Thymus (tissue), 11 donors: ENCODE measurements at regions not wholly inside any gene's neighbourhood (a gene's known extent, or its start where the extent isn't known, plus 50 kb on each side); places are given as distances from the start of the nearest gene placed in this dataset.

Experiments
- DNase-seq, 9 donors: peaks; one replicate each; pipeline ENCODE4 v3.0.0-alpha.2; 2013; ENCODE audit warnings: low spot score in 9 of 9, low read depth in 6 of 9, missing footprints in 1 of 9
- H3K27ac ChIP-seq, 2 donors: one replicate each; pipeline ENCODE4 v1.5.1; 2013; ENCODE audit warnings: control low read depth in 1 of 2, low read depth in 1 of 2, low read length in 1 of 2, mild to moderate bottlenecking in 1 of 2, moderate library complexity in 1 of 2
- H3K27me3 ChIP-seq, 2 donors: one replicate each; pipeline ENCODE4 v1.5.1; 2013; ENCODE audit warnings: low read length in 1 of 2; ENCODE audit not compliant: control insufficient read depth in 2 of 2, insufficient read depth in 1 of 2
- H3K36me3 ChIP-seq, 2 donors: one replicate each; pipeline ENCODE4 v1.5.1; 2013; ENCODE audit warnings: low read length in 1 of 2, mild to moderate bottlenecking in 1 of 2, moderate library complexity in 1 of 2; ENCODE audit not compliant: control insufficient read depth in 2 of 2, insufficient read depth in 2 of 2
- H3K4me1 ChIP-seq, 2 donors: one replicate each; pipeline ENCODE4 v1.5.1; 2013; ENCODE audit warnings: low read length in 2 of 2; ENCODE audit not compliant: control insufficient read depth in 2 of 2, insufficient read depth in 2 of 2
- H3K4me3 ChIP-seq, 2 donors: one replicate each; pipeline ENCODE4 v1.5.1; 2013; ENCODE audit warnings: low read length in 2 of 2, control low read depth in 1 of 2, mild to moderate bottlenecking in 1 of 2
- H3K9me3 ChIP-seq, 2 donors: one replicate each; pipeline ENCODE4 v1.5.1; 2013; ENCODE audit warnings: low read length in 1 of 2, mild to moderate bottlenecking in 1 of 2; ENCODE audit not compliant: control insufficient read depth in 2 of 2, insufficient read depth in 1 of 2
- WGBS: extraction: QIAGEN DNeasy Blood & Tissue Kit; methylation state at CpG from one replicate; pipeline ENCODE4 v1.1.7; 2013; 5-methylcytosine and 5-hydroxymethylcytosine counted together
- donor health status: healthy.

- Histone ChIP-seq H3K9me3 (peaks cover 0 to 2% of the 10 kb centered on the region in 2 donors), H3K27me3 (no peaks in the 10 kb centered on the region), H3K36me3 (no peaks in the 10 kb centered on the region), H3K4me3 (no peak overlapping the region), H3K4me1 (no peaks in the 10 kb centered on the region), H3K27ac (no peak overlapping the region)
- WGBS, result 89% methylated on average over 3 of the region's 3 CpGs
- DNase-seq, result no peak
Measured at GRCh38 chr7:15764010-15764409, 77.5 kb upstream of the MEOX2 start.

GRCh38 chr7:15757041-15758000 is 70.8 kb upstream of the MEOX2 start:
- WGBS, result 69% methylated on average over 3 of the region's 3 CpGs
- no peak for DNase-seq

GRCh38 chr7:15755061-15755460 is 68.6 kb upstream of the MEOX2 start:
- no peak for DNase-seq
- H3K27me3 ChIP-seq, result no peaks in the 10 kb centered on the region
- H3K4me1 ChIP-seq, result no peaks in the 10 kb centered on the region
- no peaks in the 10 kb centered on the region for H3K9me3 ChIP-seq
- no peak overlapping the region for H3K27ac ChIP-seq
- no peak overlapping the region for H3K4me3 ChIP-seq
- WGBS, result 91% methylated on average over 2 of the region's 2 CpGs
- H3K36me3 ChIP-seq, result no peaks in the 10 kb centered on the region

More at GRCh38 chr7:15757041-15758000, 70.8 kb upstream of the MEOX2 start:
- Histone ChIP-seq H3K27me3 (no peaks in the 10 kb centered on the region), H3K36me3 (no peaks in the 10 kb centered on the region), H3K4me3 (no peak overlapping the region), H3K27ac (no peak overlapping the region), H3K9me3 (no peaks in the 10 kb centered on the region), H3K4me1 (no peaks in the 10 kb centered on the region)

- H3K27ac ChIP-seq, result no peak overlapping the region
- WGBS, result 91% methylated on average over 1 of the region's 1 CpG
- H3K9me3 ChIP-seq, result no peaks in the 10 kb centered on the region
- H3K36me3 ChIP-seq, result no peaks in the 10 kb centered on the region
- no peak for DNase-seq
- H3K4me1 ChIP-seq, result no peaks in the 10 kb centered on the region
- H3K4me3 ChIP-seq, result no peak overlapping the region
- H3K27me3 ChIP-seq, result no peaks in the 10 kb centered on the region
Measured at GRCh38 chr7:15753887-15754579, 67.5 kb upstream of the MEOX2 start.

GRCh38 chr7:15752377-15752776 is 65.9 kb upstream of the MEOX2 start:
- H3K9me3 ChIP-seq, result no peaks in the 10 kb centered on the region
- no peak overlapping the region for H3K4me3 ChIP-seq
- 65% methylated on average over 1 of the region's 1 CpG for WGBS
- DNase-seq, result no peak
- no peaks in the 10 kb centered on the region for H3K36me3 ChIP-seq
- no peaks in the 10 kb centered on the region for H3K27me3 ChIP-seq
- no peaks in the 10 kb centered on the region for H3K4me1 ChIP-seq
- H3K27ac ChIP-seq, result no peak overlapping the region

- Histone ChIP-seq H3K9me3 (no peaks in the 10 kb centered on the region), H3K4me1 (no peaks in the 10 kb centered on the region), H3K27me3 (no peaks in the 10 kb centered on the region), H3K36me3 (no peaks in the 10 kb centered on the region), H3K27ac (no peak overlapping the region), H3K4me3 (no peak overlapping the region)
- WGBS, result 96% methylated on average over 4 of the region's 4 CpGs
- DNase-seq, result no peak
Measured at GRCh38 chr7:15751191-15751701, 64.8 kb upstream of the MEOX2 start.

GRCh38 chr7:15750727-15751126 is 64.2 kb upstream of the MEOX2 start:
- Histone ChIP-seq H3K36me3 (no peaks in the 10 kb centered on the region), H3K27ac (no peak overlapping the region), H3K27me3 (no peaks in the 10 kb centered on the region), H3K4me3 (no peak overlapping the region), H3K4me1 (no peaks in the 10 kb centered on the region), H3K9me3 (no peaks in the 10 kb centered on the region)
- DNase-seq, result no peak
- 83% methylated on average over 3 of the region's 3 CpGs for WGBS

- DNase-seq, result no peak
- Histone ChIP-seq H3K36me3 (no peaks in the 10 kb centered on the region), H3K27me3 (no peaks in the 10 kb centered on the region), H3K4me1 (no peaks in the 10 kb centered on the region), H3K27ac (no peak overlapping the region), H3K9me3 (no peaks in the 10 kb centered on the region), H3K4me3 (no peak overlapping the region)
- 91% methylated on average over 3 of the region's 3 CpGs for WGBS
Measured at GRCh38 chr7:15749631-15750030, 63.1 kb upstream of the MEOX2 start.

- no peak for DNase-seq
- no peak overlapping the region for H3K4me3 ChIP-seq
- 64% methylated on average over 4 of the region's 4 CpGs for WGBS
- H3K9me3 ChIP-seq, result no peaks in the 10 kb centered on the region
- H3K27ac ChIP-seq, result no peak overlapping the region
- H3K27me3 ChIP-seq, result no peaks in the 10 kb centered on the region
- H3K36me3 ChIP-seq, result no peaks in the 10 kb centered on the region
- H3K4me1 ChIP-seq, result no peaks in the 10 kb centered on the region
Measured at GRCh38 chr7:15747712-15748111, 61.2 kb upstream of the MEOX2 start.
